H1 (cell line): ENCODE measurements at regions not wholly inside any gene's neighbourhood (a gene's known extent, or its start where the extent isn't known, plus 50 kb on each side); places are given as distances from the start of the nearest gene placed in this dataset.
A peak's percentile ranks its signal among the peaks of the same experiment; 100 is the strongest.

Experiments
- CTCF ChIA-PET: fragments of 300-600 bp; sonication (Branson Sonifier 250); formaldehyde crosslinking; loops from one replicate; lab custom pipeline; 2021; ENCODE audit not compliant: partially characterized antibody; lab: Charles Lee
- POLR2A ChIA-PET: fragments of 300-600 bp; sonication (Branson Sonifier 250); formaldehyde crosslinking; loops from one replicate; lab custom pipeline; 2021; ENCODE audit warnings: inconsistent platforms; ENCODE audit not compliant: partially characterized antibody; lab: Charles Lee
- DNase-seq, 2 experiments: peaks; one replicate each; pipeline versions ENCODE4 v3.0.0 to v3.0.0-alpha.2; 2010 to 2022; ENCODE audit warnings: low spot score in 2 of 2, low read depth in 1 of 2, mixed read lengths in 1 of 2
- FAIRE-seq: peaks from 2 replicates; lab custom pipeline; 2011; peaks lifted over from hg19 to GRCh38; lab: Jason Lieb, UNC
- H2AFZ ChIP-seq: 2 replicates; pipeline ENCODE4 v1.8.1; 2012; ENCODE audit warnings: low read length, inconsistent platforms
- H2AK5ac ChIP-seq: 2 replicates; pipeline ENCODE4 v1.6.1; 2013; ENCODE audit warnings: low read depth, low read length
- H2BK120ac ChIP-seq: replicated peaks from 2 replicates; pipeline ENCODE3; 2013; ENCODE audit warnings: low read depth, low read length, inconsistent platforms
- H2BK12ac ChIP-seq: 2 replicates; pipeline ENCODE4 v1.6.1; 2013; ENCODE audit warnings: low read depth, low read length
- H2BK15ac ChIP-seq: 2 replicates; pipeline ENCODE4 v1.6.1; 2013; ENCODE audit warnings: low read length
- H2BK20ac ChIP-seq: 2 replicates; pipeline ENCODE4 v1.6.1; 2013; ENCODE audit warnings: low read length
- H2BK5ac ChIP-seq: 2 replicates; pipeline ENCODE4 v1.6.1; 2013; ENCODE audit warnings: low read depth, low read length
- H3K14ac ChIP-seq: 2 replicates; pipeline ENCODE4 v1.6.1; 2013; ENCODE audit warnings: inconsistent platforms; ENCODE audit not compliant: insufficient read length
- H3K18ac ChIP-seq: 2 replicates; pipeline ENCODE4 v1.6.1; 2013; ENCODE audit warnings: low read length; ENCODE audit errors: extremely low read depth
- H3K23ac ChIP-seq: 2 replicates; pipeline ENCODE4 v1.6.1; 2013; ENCODE audit warnings: inconsistent platforms; ENCODE audit not compliant: insufficient read length
- H3K23me2 ChIP-seq: 2 replicates; pipeline ENCODE4 v1.6.1; 2013; ENCODE audit warnings: low read depth, low read length
- H3K27ac ChIP-seq: 2 replicates; pipeline ENCODE4 v1.6.1; 2011; ENCODE audit warnings: low read depth, low read length, inconsistent platforms
- H3K27me3 ChIP-seq, 4 experiments: replicated peaks in 1 of 4; 1 replicate in 1 of 4; 2 replicates in 3 of 4; pipeline versions ENCODE4 v1.6.1 to v1.8.1; 2011 to 2013; ENCODE audit warnings: low read length in 3 of 4, mild to moderate bottlenecking in 3 of 4, inconsistent platforms in 2 of 4, mixed read lengths in 2 of 4, moderate library complexity in 1 of 4; ENCODE audit not compliant: control insufficient read depth in 3 of 4, insufficient read depth in 3 of 4; ENCODE audit errors: extremely low read depth in 1 of 4
- H3K36me3 ChIP-seq, 4 experiments: 2 replicates each; pipeline versions ENCODE4 v1.6.1 to v1.8.1; 2011 to 2013; ENCODE audit warnings: mild to moderate bottlenecking in 4 of 4, low read length in 3 of 4, moderate library complexity in 2 of 4, control low read depth in 1 of 4, inconsistent platforms in 1 of 4; ENCODE audit not compliant: insufficient read depth in 4 of 4, control insufficient read depth in 2 of 4
- H3K4ac ChIP-seq: replicated peaks from 2 replicates; pipeline ENCODE3; 2013; ENCODE audit warnings: low read length, low read depth, mixed read lengths, inconsistent platforms; ENCODE audit not compliant: insufficient read length
- H3K4me1 ChIP-seq, 4 experiments: replicated peaks in 1 of 4; 1 replicate in 1 of 4; 2 replicates in 3 of 4; pipeline versions ENCODE4 v1.6.1 to v1.8.1; 2011 to 2013; ENCODE audit warnings: low read length in 3 of 4, inconsistent platforms in 2 of 4, mixed read lengths in 1 of 4; ENCODE audit not compliant: insufficient read depth in 4 of 4, control insufficient read depth in 3 of 4
- H3K4me2 ChIP-seq, 2 experiments: 2 replicates each; pipeline versions ENCODE4 v1.6.1 to v1.8.1; 2011 to 2013; ENCODE audit warnings: low read depth in 2 of 2, low read length in 2 of 2, control low read depth in 1 of 2, inconsistent platforms in 1 of 2, mild to moderate bottlenecking in 1 of 2; ENCODE audit not compliant: insufficient read depth in 1 of 2
- H3K4me3 ChIP-seq, 4 experiments: fragments of 200-600, 300-600 bp in 1 of 4; sonication (generic), shearing (Covaris generic), sonication (Bioruptor Twin) in 1 of 4; 2 replicates each; pipeline versions ENCODE4 v1.5.1 to v1.8.1; 2011 to 2016; ENCODE audit warnings: low read length in 4 of 4, low read depth in 3 of 4, control low read depth in 2 of 4, inconsistent platforms in 2 of 4, mild to moderate bottlenecking in 2 of 4, mixed read lengths in 1 of 4, moderate library complexity in 1 of 4; ENCODE audit not compliant: insufficient read depth in 2 of 4; ENCODE audit errors: extremely low read depth in 1 of 4
- H3K56ac ChIP-seq: replicated peaks from 2 replicates; pipeline ENCODE3; 2013; ENCODE audit warnings: low read depth, mild to moderate bottlenecking, mixed read lengths, low read length, inconsistent platforms; ENCODE audit not compliant: insufficient read length
- H3K79me1 ChIP-seq: 2 replicates; pipeline ENCODE4 v1.6.1; 2013; ENCODE audit warnings: low read depth, low read length, control low read depth
- H3K79me2 ChIP-seq, 2 experiments: 2 replicates each; pipeline versions ENCODE4 v1.6.1 to v1.8.1; 2012 to 2013; ENCODE audit warnings: low read length in 2 of 2, mild to moderate bottlenecking in 2 of 2, inconsistent platforms in 1 of 2; ENCODE audit not compliant: insufficient read depth in 2 of 2, control insufficient read depth in 1 of 2
- H3K9ac ChIP-seq, 4 experiments: replicated peaks in 1 of 4; 1 replicate in 1 of 4; 2 replicates in 3 of 4; pipeline versions ENCODE4 v1.6.1 to v1.8.1; 2011 to 2013; ENCODE audit warnings: low read depth in 3 of 4, low read length in 3 of 4, control low read depth in 2 of 4, mild to moderate bottlenecking in 2 of 4, moderate library complexity in 2 of 4, inconsistent platforms in 1 of 4; ENCODE audit errors: extremely low read depth in 1 of 4
- H3K9me3 ChIP-seq, 2 experiments: 2 replicates each; pipeline versions ENCODE4 v1.6.1 to v1.8.1; 2012 to 2013; ENCODE audit warnings: mild to moderate bottlenecking in 2 of 2, moderate library complexity in 2 of 2, control low read depth in 1 of 2, inconsistent platforms in 1 of 2, low read depth in 1 of 2, low read length in 1 of 2, mixed read lengths in 1 of 2; ENCODE audit not compliant: insufficient read depth in 2 of 2
- H4K20me1 ChIP-seq, 2 experiments: replicated peaks in 1 of 2; 2 replicates each; pipeline versions ENCODE3 to v1.8.1; 2011 to 2013; ENCODE audit warnings: inconsistent platforms in 2 of 2, low read length in 2 of 2, mild to moderate bottlenecking in 1 of 2; ENCODE audit not compliant: insufficient read depth in 2 of 2, control insufficient read depth in 1 of 2
- H4K5ac ChIP-seq: 2 replicates; pipeline ENCODE4 v1.6.1; 2013; ENCODE audit warnings: low read length, low read depth, mixed read lengths, inconsistent platforms; ENCODE audit not compliant: insufficient read length
- H4K8ac ChIP-seq: 2 replicates; pipeline ENCODE4 v1.8.0; 2013; ENCODE audit warnings: mild to moderate bottlenecking, moderate library complexity, low read length, inconsistent platforms; ENCODE audit not compliant: insufficient read depth; ENCODE audit errors: extremely low read depth
- H4K91ac ChIP-seq: replicated peaks from 2 replicates; pipeline ENCODE3; 2013; ENCODE audit warnings: low read length, mixed read lengths, inconsistent platforms; ENCODE audit not compliant: insufficient read length
- ASH2L ChIP-seq: fragments of 200-600, 300-600 bp; sonication (generic); IDR thresholded peaks from one replicate; pipeline ENCODE4 v1.7.1; 2017; ENCODE audit warnings: low read length
- ATF3 ChIP-seq: IDR thresholded peaks from 2 replicates; pipeline ENCODE4 v1.6.1; 2011; ENCODE audit warnings: low read depth, mild to moderate bottlenecking, low read length; ENCODE audit not compliant: insufficient read depth
- CEBPB ChIP-seq: IDR thresholded peaks from 2 replicates; pipeline ENCODE4 v1.6.1; 2012; ENCODE audit warnings: low read depth, low read length
- CHD2 ChIP-seq: IDR thresholded peaks from 2 replicates; pipeline ENCODE4 v1.6.1; 2012; ENCODE audit warnings: low read length, improper control_type of control experiment
- MAX ChIP-seq: IDR thresholded peaks from 2 replicates; pipeline ENCODE4 v1.6.1; 2012; ENCODE audit warnings: inconsistent platforms
- PHF8 ChIP-seq: fragments of 200-600 bp; sonication (generic); conservative IDR thresholded peaks from 2 replicates; pipeline ENCODE4 v1.7.1; 2012; ENCODE audit warnings: low read depth, mild to moderate bottlenecking, inconsistent platforms, low read length, moderate library complexity
- RAD21 ChIP-seq, 2 experiments: IDR thresholded peaks in 1 of 2; conservative IDR thresholded peaks in 1 of 2; 2 replicates each; pipeline ENCODE4 v1.6.1; 2011; ENCODE audit warnings: low read depth in 2 of 2, low read length in 2 of 2, improper control_type of control experiment in 1 of 2, inconsistent platforms in 1 of 2, mild to moderate bottlenecking in 1 of 2, moderate library complexity in 1 of 2
- RFX5 ChIP-seq: IDR thresholded peaks from 2 replicates; pipeline ENCODE4 v1.6.1; 2011; ENCODE audit warnings: low read depth, low read length, improper control_type of control experiment, borderline replicate concordance
- RNF2 ChIP-seq: fragments of 200-900, 300-1000 bp; sonication (generic); IDR thresholded peaks from 2 replicates; pipeline ENCODE4 v1.7.1; 2016; ENCODE audit warnings: borderline replicate concordance, low read depth, mild to moderate bottlenecking, antibody characterized with exemption, low read length; ENCODE audit not compliant: poor library complexity, severe bottlenecking; ENCODE audit errors: missing control alignments
- TAF7 ChIP-seq: optimal IDR thresholded peaks from 2 replicates; pipeline ENCODE3; 2011; ENCODE audit warnings: low read depth, mild to moderate bottlenecking, inconsistent platforms, low read length, moderate library complexity, borderline replicate concordance
- YY1 ChIP-seq: IDR thresholded peaks from 2 replicates; pipeline ENCODE4 v1.6.1; 2011; ENCODE audit warnings: low read depth, mild to moderate bottlenecking, low read length
- WGBS, 2 experiments: shearing (Covaris generic) in 1 of 2; methylation state at CpG; one replicate each; pipeline versions ENCODE4 v1.1.6 to v1.1.7; 2013 to 2015; ENCODE audit warnings: low lambda C conversion rate in 2 of 2, mixed read lengths in 2 of 2, inconsistent platforms in 1 of 2, low coverage in 1 of 2, missing lambda C conversion rate in 1 of 2; ENCODE audit not compliant: insufficient replicate concordance in 2 of 2, insufficient coverage in 1 of 2, insufficient read length in 1 of 2; ENCODE audit errors: extremely low coverage in 1 of 2, missing lambda C conversion rate in 1 of 2; 5-methylcytosine and 5-hydroxymethylcytosine counted together

- Histone ChIP-seq H3K23me2 (no peaks in the 10 kb centered on the region), H3K27me3 (no peaks in the 10 kb centered on the region), H3K79me2 (no peaks in the 10 kb centered on the region), H2AK5ac (no peak overlapping the region), H2BK5ac (no peak overlapping the region), H3K4me3 (no peak overlapping the region), H4K20me1 (no peaks in the 10 kb centered on the region), H3K23ac (no peak overlapping the region), H2BK15ac (no peak overlapping the region), H4K5ac (no peak overlapping the region), H3K4me2 (no peak overlapping the region), H2BK20ac (0 out of 2 replicates have a peak overlapping the region, but pooled peaks have one; percentile 32), H3K27ac (no peak overlapping the region), H3K4ac (no peak overlapping the region), H3K4me1 (no peaks in the 10 kb centered on the region; a peak in 1 of 7 replicates), H2AFZ (no peak overlapping the region), H3K18ac (no peak overlapping the region; the same call in 1 of the 2 replicates), H3K36me3 (no peaks in the 10 kb centered on the region), H3K14ac (no peak overlapping the region), H4K91ac (no peak overlapping the region), H3K9me3 (no peaks in the 10 kb centered on the region; a peak in 1 of 4 replicates), H2BK12ac (no peak overlapping the region), H4K8ac (no peak overlapping the region; the same call in 1 of the 2 replicates), H3K79me1 (no peaks in the 10 kb centered on the region), H3K56ac (no peak overlapping the region), H2BK120ac (no peak overlapping the region), H3K9ac (no peak overlapping the region)
- CTCF ChIA-PET, result interaction anchor here (1.2 to 1.4 kb wide), 2 partner anchors 14 to 99 kb away, joined by 3 to 4 read pairs; no protein-coding TSS in a partner anchor
- POLR2A ChIA-PET, result no interaction called here
- FAIRE-seq (no peak), DNase-seq (no peak)
- 93% methylated on average over 13 of the region's 16 CpGs; no CpG with 5 or more reads in 1 of the 2 experiments for WGBS, 2 experiments
- TF ChIP-seq TAF7, result no peak
- no peak for TF ChIP-seq CEBPB
- no peak for TF ChIP-seq RNF2
- no peak for TF ChIP-seq ASH2L
- no peak for TF ChIP-seq CHD2
- no peak for TF ChIP-seq RFX5
- TF ChIP-seq PHF8, result no peak
- no peak for TF ChIP-seq RAD21 (IDR thresholded peaks at IDR 0.05 in 1 of 2, conservative IDR thresholded peaks at IDR 0.05 in 1 of 2; ENCODE audit: low read depth in 2 of 2, low read length in 2 of 2)
- TF ChIP-seq ATF3, result no peak
- no peak for TF ChIP-seq YY1
- no peak for TF ChIP-seq MAX
Measured at GRCh38 chr22:47739291-47740015, 977.0 kb downstream of the TBC1D22A start.
